Psoas muscle (tissue), 7 donors: ENCODE measurements at regions not wholly inside any gene's neighbourhood (a gene's known extent, or its start where the extent isn't known, plus 50 kb on each side); places are given as distances from the start of the nearest gene placed in this dataset.

Experiments
- ATAC-seq, 4 donors: fragments of 200-7000 bp; cut with Tn5 transposase; one replicate each; pipeline ENCODE4 v1.9.1; 2020; ENCODE audit warnings: moderate library complexity in 3 of 4, mild to moderate bottlenecking in 2 of 4
- DNase-seq, 2 donors: peaks; one replicate each; pipeline ENCODE4 v3.0.0-alpha.2; 2020
- H3K27ac ChIP-seq: fragments of 200-600 bp; one replicate; pipeline ENCODE4 v1.8.0; 2022
- H3K27me3 ChIP-seq, 3 donors: fragments of 200-600 bp in 1 of 3; one replicate each; pipeline versions ENCODE4 v1.6.1 to v1.8.0; 2013 to 2022; ENCODE audit warnings: low read length in 2 of 3, mild to moderate bottlenecking in 2 of 3, moderate library complexity in 1 of 3; ENCODE audit not compliant: insufficient read depth in 3 of 3
- H3K36me3 ChIP-seq, 2 donors: fragments of 200-600 bp in 1 of 2; one replicate each; pipeline versions ENCODE4 v1.6.1 to v1.8.0; 2013 to 2022; ENCODE audit warnings: low read depth in 1 of 2, mild to moderate bottlenecking in 1 of 2, moderate library complexity in 1 of 2; ENCODE audit not compliant: insufficient read depth in 1 of 2
- H3K4me1 ChIP-seq: fragments of 200-600 bp; one replicate; pipeline ENCODE4 v1.8.0; 2022
- H3K4me3 ChIP-seq: fragments of 200-600 bp; one replicate; pipeline ENCODE4 v1.8.0; 2022; ENCODE audit warnings: mild to moderate bottlenecking
- H3K9me3 ChIP-seq: fragments of 200-600 bp; one replicate; pipeline ENCODE4 v1.8.0; 2022
- CTCF ChIP-seq: fragments of 200-600 bp; IDR thresholded peaks from one replicate; pipeline ENCODE4 v1.8.0; 2022; ENCODE audit warnings: antibody characterized with exemption
- WGBS, 3 donors: extraction: QIAGEN DNeasy Blood & Tissue Kit; methylation state at CpG; one replicate each; pipeline versions ENCODE4 v1.1.6 to v1.1.7; 2013; 5-methylcytosine and 5-hydroxymethylcytosine counted together
- intact Hi-C, 2 donors: fragments of 100-400 bp; cut with DNase I; formaldehyde crosslinking; loops; one replicate each; pipeline versions ENCODE4 v1.11.0 to v1.14.2; 2022
- donor health status: healthy with polysubstance abuse.
- donor health status: DM: no; HTN: no; CAD: no; lungs with moderate emphysema.
- donor health status: Bipolar disorder and iron deficiency.
- donor health status: healthy.
- donor health status: DM: yes; HTN: yes; CAD: no.
- donor health status: DM: no; HTN: no; CAD: no.
- donor health status: DM: yes; HTN: yes; CAD: no.

GRCh38 chr13:97780486-97780885 is 173.0 kb upstream of the IPO5 start:
- no peaks in the 10 kb centered on the region for H3K27me3 ChIP-seq
- no peaks in the 10 kb centered on the region for H3K36me3 ChIP-seq
- intact Hi-C loops: no loop called here
- H3K27ac ChIP-seq: no peak overlapping the region
- WGBS, 3 donors: 60 to 81% (median 69%) methylated on average over 5 of the region's 5 CpGs
- no peaks in the 10 kb centered on the region for H3K4me1 ChIP-seq
- ATAC-seq (no peak), DNase-seq (no peak)
- H3K9me3 ChIP-seq: no peaks in the 10 kb centered on the region
- no peak for TF ChIP-seq CTCF
- no peak overlapping the region for H3K4me3 ChIP-seq

DNA sequence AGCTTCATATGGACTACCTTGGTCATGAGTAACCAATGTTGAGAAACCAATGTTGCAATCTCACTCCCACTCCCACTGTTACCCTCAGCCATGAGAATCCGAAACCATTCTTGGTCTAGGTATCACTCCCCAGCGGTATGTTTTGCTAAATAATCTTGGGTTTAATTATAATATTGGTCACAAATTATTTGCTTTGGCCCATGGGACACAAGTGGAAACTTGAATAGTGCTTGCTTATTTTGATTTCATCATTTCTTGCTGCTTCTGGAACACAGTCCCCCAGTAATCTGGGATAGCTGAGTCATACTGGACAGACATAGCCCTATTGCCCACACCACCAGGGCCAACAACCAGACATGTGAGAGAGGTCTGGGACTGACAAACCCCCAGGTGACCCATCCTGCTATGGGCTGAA is 171.6 kb upstream of the IPO5 start:
- no peaks in the 10 kb centered on the region for H3K9me3 ChIP-seq
- intact Hi-C loops: no loop called here
- TF ChIP-seq CTCF: no peak
- H3K4me3 ChIP-seq: no peak overlapping the region
- no peak for DNase-seq
- peak in 2 of 4 donors; percentile 25 to 43 for ATAC-seq
- no peak overlapping the region for H3K27ac ChIP-seq
- 72 to 94% (median 90%) methylated on average over 2 of the region's 2 CpGs for WGBS, 3 donors
- H3K4me1 ChIP-seq: no peaks in the 10 kb centered on the region
- no peaks in the 10 kb centered on the region for H3K36me3 ChIP-seq
- H3K27me3 ChIP-seq: no peaks in the 10 kb centered on the region

DNA sequence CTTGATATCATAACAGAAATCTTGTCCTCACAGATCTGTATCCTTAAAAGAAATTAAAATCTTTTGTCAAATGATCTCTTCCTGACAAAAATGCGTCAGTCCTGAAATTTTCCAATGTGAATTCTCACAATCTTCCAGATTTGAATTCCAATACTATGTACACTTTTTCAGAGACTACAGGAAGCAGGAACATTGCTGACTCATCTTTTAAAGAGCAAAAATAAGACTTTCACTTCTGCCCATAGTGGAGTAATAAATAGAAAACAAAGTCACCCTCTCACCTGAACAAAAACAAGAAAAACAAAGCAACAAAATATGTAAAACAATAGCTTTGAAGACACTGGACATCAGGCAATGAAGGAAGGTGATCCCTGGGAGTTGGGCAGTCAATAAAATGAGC is 167.0 kb upstream of the IPO5 start:
- Histone ChIP-seq H3K27me3 (no peaks in the 10 kb centered on the region), H3K36me3 (no peaks in the 10 kb centered on the region), H3K4me3 (no peak overlapping the region), H3K27ac (no peak overlapping the region), H3K9me3 (no peaks in the 10 kb centered on the region), H3K4me1 (no peaks in the 10 kb centered on the region)
- no peak for TF ChIP-seq CTCF
- intact Hi-C loops: no loop called here
- 58 to 74% (median 68%) methylated on average over 1 of the region's 1 CpG for WGBS, 3 donors
- ATAC-seq (no peak), DNase-seq (no peak)

- TF ChIP-seq CTCF: no peak
- no peaks in the 10 kb centered on the region for H3K36me3 ChIP-seq
- no peak overlapping the region for H3K4me3 ChIP-seq
- DNase-seq (no peak), ATAC-seq (no peak)
- H3K27me3 ChIP-seq: peaks cover 0 to 3% (median 2%) of the 10 kb centered on the region in 3 donors
- no peak overlapping the region for H3K27ac ChIP-seq
- 51 to 54% (median 52%) methylated on average over 4 of the region's 4 CpGs for WGBS, 3 donors
- peaks cover 17% of the 10 kb centered on the region for H3K9me3 ChIP-seq
- H3K4me1 ChIP-seq: no peaks in the 10 kb centered on the region
- intact Hi-C loops: no loop called here
These were observed 155.9 kb upstream of the IPO5 start for GRCh38 chr13:97797553-97797952.

DNA sequence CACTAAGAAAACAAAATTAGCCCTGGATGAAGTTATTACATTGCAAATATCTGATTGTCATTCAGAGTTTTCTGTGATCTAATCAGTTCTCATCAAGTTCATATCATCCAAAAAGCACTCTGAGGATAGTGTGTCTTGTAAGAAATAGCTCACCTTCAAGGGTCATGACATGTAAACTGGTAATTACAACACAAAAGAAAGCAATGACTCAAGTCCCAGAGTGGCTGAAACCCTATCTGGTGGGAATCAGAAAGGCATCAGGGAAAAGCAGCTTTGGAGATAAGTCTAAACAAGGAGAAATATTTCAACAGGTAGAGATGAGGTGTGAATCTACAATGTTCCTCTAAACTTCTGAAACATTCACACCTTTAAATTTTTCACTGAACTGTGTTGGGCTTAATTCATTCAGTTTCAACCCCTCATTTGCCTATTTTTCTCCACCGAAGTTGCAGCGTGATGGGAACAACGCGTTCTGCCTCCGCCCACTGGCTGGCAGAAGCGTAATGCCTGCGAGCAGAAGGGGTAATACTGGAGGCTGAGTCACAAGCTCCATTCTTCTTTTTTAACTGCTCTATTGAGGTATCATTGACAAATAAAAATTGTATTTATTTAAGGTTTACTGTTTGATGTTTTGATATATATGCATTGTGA is 155.2 kb upstream of the IPO5 start:
- 77 to 80% (median 79%) methylated on average over 7 of the region's 7 CpGs for WGBS, 3 donors
- no peaks in the 10 kb centered on the region for H3K4me1 ChIP-seq
- peaks cover 0 to 3% (median 0%) of the 10 kb centered on the region in 3 donors for H3K27me3 ChIP-seq
- H3K36me3 ChIP-seq: no peaks in the 10 kb centered on the region
- peaks cover 15% of the 10 kb centered on the region for H3K9me3 ChIP-seq
- DNase-seq (no peak), ATAC-seq (no peak)
- H3K4me3 ChIP-seq: no peak overlapping the region
- intact Hi-C loops: no loop called here
- no peak for TF ChIP-seq CTCF
- no peak overlapping the region for H3K27ac ChIP-seq
